Breast epithelium (tissue), 4 donors: ENCODE measurements at regions not wholly inside any gene's neighbourhood (a gene's known extent, or its start where the extent isn't known, plus 50 kb on each side); places are given as distances from the start of the nearest gene placed in this dataset.

Source experiments
- DNase-seq, 2 donors: peaks; one replicate each; pipeline ENCODE4 v3.0.0-alpha.2; 2019; ENCODE audit warnings: low spot score in 2 of 2
- H3K27ac ChIP-seq, 2 donors: fragments of 200-600 bp; sonication (generic) in 1 of 2; one replicate each; pipeline ENCODE4 v1.5.1; 2016 to 2019; ENCODE audit warnings: mild to moderate bottlenecking in 1 of 2
- H3K27me3 ChIP-seq, 2 donors: fragments of 200-600 bp; sonication (generic) in 1 of 2; one replicate each; pipeline versions ENCODE4 v1.5.1 to v1.6.0; 2017 to 2019; ENCODE audit warnings: control low read depth in 1 of 2, mild to moderate bottlenecking in 1 of 2
- H3K36me3 ChIP-seq: fragments of 200-600 bp; one replicate; pipeline ENCODE4 v1.5.1; 2019
- H3K4me1 ChIP-seq, 2 donors: fragments of 200-600 bp; sonication (generic); one replicate each; pipeline ENCODE4 v1.5.1; 2016 to 2019; ENCODE audit warnings: control low read depth in 1 of 2
- H3K4me3 ChIP-seq, 3 donors: fragments of 200-600 bp; sonication (generic); 1 replicate in 2 of 3; 2 replicates in 1 of 3; pipeline ENCODE4 v1.5.1; 2016 to 2019; ENCODE audit warnings: mild to moderate bottlenecking in 3 of 3, moderate library complexity in 2 of 3
- H3K9me3 ChIP-seq, 2 donors: fragments of 200-600 bp; sonication (generic) in 1 of 2; one replicate each; pipeline ENCODE4 v1.5.1; 2016 to 2019; ENCODE audit warnings: control low read depth in 1 of 2
- CTCF ChIP-seq, 3 donors: fragments of 450-650 bp; IDR thresholded peaks; one replicate each; pipeline ENCODE4 v1.5.1; 2016 to 2017; ENCODE audit warnings: antibody characterized with exemption in 3 of 3, mild to moderate bottlenecking in 3 of 3, moderate library complexity in 3 of 3
- POLR2A ChIP-seq: fragments of 450-650 bp; IDR thresholded peaks from one replicate; pipeline ENCODE4 v1.6.1; 2016; ENCODE audit warnings: antibody characterized with exemption, mild to moderate bottlenecking, moderate library complexity
- POLR2AphosphoS5 ChIP-seq, 3 donors: sonication (generic); formaldehyde crosslinking; IDR thresholded peaks; one replicate each; pipeline ENCODE4 v1.6.1; 2017; ENCODE audit warnings: antibody characterized with exemption in 3 of 3
- intact Hi-C: fragments of 100-400 bp; cut with DNase I; formaldehyde crosslinking; loops from one replicate; pipeline ENCODE4 v1.15.1; 2023; ENCODE audit warnings: low total_unique reads

DNA sequence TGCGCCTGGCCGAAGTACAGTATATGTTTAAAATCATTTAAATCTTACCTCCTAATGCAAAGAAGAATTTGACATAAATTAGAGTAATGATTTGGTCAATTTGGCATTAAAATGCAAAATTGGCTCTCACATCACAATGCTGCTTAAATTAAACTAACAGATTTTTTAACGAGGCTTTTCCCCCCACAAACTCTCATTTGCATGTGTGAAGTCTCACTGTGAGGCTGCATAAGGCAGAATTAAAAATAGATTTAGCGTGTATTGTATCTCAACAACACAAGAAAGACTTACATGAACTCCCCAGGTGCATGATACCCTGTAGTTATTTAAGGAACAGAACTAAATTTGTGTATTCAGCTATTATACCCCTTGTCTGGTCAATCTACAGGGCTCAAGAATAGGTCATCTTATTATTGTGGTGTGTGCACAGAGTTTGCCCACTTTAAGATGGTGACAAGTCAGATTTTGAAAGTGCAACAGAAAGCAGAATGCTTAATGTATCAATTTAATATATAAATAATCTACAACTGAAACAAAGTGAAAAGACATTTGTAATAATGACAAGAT is 897.9 kb downstream of the EPHA3 start:
- Histone ChIP-seq H3K27ac (no peak overlapping the region), H3K27me3 (no peaks in the 10 kb centered on the region), H3K4me1 (no peaks in the 10 kb centered on the region), H3K4me3 (no peak overlapping the region), H3K36me3 (no peaks in the 10 kb centered on the region), H3K9me3 (no peaks in the 10 kb centered on the region)
- no peak for DNase-seq
- no peak for TF ChIP-seq POLR2A
- intact Hi-C loops = no loop called here

DNA sequence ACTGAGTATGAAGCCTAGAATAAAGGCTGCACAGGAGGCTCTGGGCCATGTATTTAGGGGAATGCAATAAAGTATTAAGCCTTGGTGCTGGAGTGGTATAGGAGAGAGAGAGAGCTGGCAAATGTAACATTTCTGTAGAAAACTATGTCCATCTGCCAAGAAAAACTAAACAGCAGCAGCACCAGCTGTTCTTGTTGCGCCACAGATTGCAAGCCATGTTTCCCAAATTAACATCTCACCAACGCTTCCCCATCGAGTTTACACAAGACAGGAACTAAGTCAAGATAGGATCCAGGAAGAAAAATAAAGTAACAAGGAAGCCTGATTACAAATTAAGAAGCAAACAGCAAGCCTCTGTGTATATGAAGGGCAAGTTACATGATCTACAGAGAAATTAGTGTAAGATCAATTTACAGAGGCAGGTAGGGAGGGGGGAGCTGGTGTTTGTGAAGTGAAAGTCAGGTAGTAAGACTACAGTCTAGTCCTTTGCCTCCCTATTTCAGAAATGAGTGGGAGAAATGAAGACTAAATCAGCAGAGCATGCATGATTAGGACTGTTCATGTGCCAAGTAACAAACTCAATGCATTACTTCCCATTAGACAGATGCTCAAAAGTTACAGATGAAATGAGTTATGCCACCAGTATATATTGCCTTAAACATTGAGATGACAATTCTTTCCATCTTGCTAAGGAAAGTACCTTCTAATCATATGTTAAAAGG is 900.5 kb downstream of the EPHA3 start:
- TF ChIP-seq POLR2AphosphoS5 (IDR thresholded peaks at IDR 0.05) (no peak), POLR2A (no peak)
- DNase-seq = no peak
- Histone ChIP-seq H3K36me3 (no peaks in the 10 kb centered on the region), H3K9me3 (no peaks in the 10 kb centered on the region), H3K27me3 (no peaks in the 10 kb centered on the region), H3K4me3 (no peak overlapping the region), H3K4me1 (no peaks in the 10 kb centered on the region), H3K27ac (no peak overlapping the region)
- intact Hi-C loops = no loop called here

GRCh38 chr3:90010341-90010740 is 902.9 kb downstream of the EPHA3 start:
- Histone ChIP-seq H3K4me3 (no peak overlapping the region), H3K4me1 (no peaks in the 10 kb centered on the region), H3K9me3 (no peaks in the 10 kb centered on the region), H3K27ac (no peak overlapping the region), H3K36me3 (no peaks in the 10 kb centered on the region), H3K27me3 (no peaks in the 10 kb centered on the region)
- intact Hi-C loops = no loop called here
- TF ChIP-seq POLR2A = no peak
- TF ChIP-seq CTCF (IDR thresholded peaks at IDR 0.05) = no peak
- TF ChIP-seq POLR2AphosphoS5 (IDR thresholded peaks at IDR 0.05) = no peak
- no peak for DNase-seq

DNA sequence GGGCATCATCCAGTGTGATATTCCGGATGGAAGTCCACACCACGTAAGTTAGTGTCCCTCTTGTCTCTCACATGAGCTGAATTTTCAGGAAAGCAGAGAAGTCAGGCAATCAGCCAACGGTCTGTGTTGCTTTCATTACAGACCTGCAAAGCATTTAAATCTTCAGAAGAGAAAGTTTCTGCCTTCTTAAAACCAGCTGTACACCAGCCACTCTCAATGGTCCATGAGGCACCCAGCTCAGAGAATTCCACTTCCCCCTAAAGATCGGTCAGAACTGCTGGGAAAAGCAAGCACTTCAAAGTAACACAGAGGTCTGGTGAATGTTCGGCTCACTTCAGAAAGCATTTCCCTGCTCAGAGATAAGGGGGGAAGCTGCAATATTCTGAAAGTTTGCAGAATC is 903.7 kb downstream of the EPHA3 start:
- DNase-seq = no peak
- Histone ChIP-seq H3K36me3 (no peaks in the 10 kb centered on the region), H3K27ac (no peak overlapping the region), H3K27me3 (no peaks in the 10 kb centered on the region), H3K4me3 (no peak overlapping the region), H3K4me1 (no peaks in the 10 kb centered on the region), H3K9me3 (no peaks in the 10 kb centered on the region)
- TF ChIP-seq CTCF (IDR thresholded peaks at IDR 0.05) (no peak), POLR2A (no peak), POLR2AphosphoS5 (IDR thresholded peaks at IDR 0.05) (no peak)
- intact Hi-C loops = no loop called here

- Histone ChIP-seq H3K27ac (no peak overlapping the region), H3K4me3 (no peak overlapping the region), H3K4me1 (no peaks in the 10 kb centered on the region), H3K27me3 (no peaks in the 10 kb centered on the region), H3K9me3 (no peaks in the 10 kb centered on the region), H3K36me3 (no peaks in the 10 kb centered on the region)
- DNase-seq = no peak
- intact Hi-C loops = no loop called here
- TF ChIP-seq POLR2A (no peak), CTCF (IDR thresholded peaks at IDR 0.05) (no peak), POLR2AphosphoS5 (IDR thresholded peaks at IDR 0.05) (no peak)
Observed at GRCh38 chr3:90011596-90011995, 904.2 kb downstream of the EPHA3 start.

DNA sequence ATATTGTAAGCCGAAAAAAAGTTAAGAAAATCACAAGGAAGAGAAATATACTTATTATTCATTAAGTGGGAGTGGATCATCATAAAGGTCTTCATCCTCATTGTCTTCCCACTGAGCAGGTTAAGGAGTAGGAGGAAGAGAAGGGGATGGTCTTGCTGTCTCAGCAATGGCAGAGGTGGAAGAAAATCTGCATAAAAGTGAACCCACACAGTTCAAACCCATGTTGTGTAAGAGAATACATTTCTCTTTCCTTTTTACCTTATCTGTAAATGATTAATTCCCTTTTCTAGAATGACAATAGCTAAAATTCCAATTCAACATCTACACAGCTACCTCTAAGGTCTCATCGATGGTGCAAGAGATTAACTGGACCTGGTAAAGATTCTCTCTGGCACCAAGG is 904.6 kb downstream of the EPHA3 start:
- H3K27ac ChIP-seq = no peak overlapping the region
- TF ChIP-seq CTCF (IDR thresholded peaks at IDR 0.05) = no peak
- TF ChIP-seq POLR2A = no peak
- no peak for TF ChIP-seq POLR2AphosphoS5 (IDR thresholded peaks at IDR 0.05)
- H3K36me3 ChIP-seq = no peaks in the 10 kb centered on the region
- no peaks in the 10 kb centered on the region for H3K9me3 ChIP-seq
- intact Hi-C loops = no loop called here
- DNase-seq = no peak
- H3K27me3 ChIP-seq = no peaks in the 10 kb centered on the region
- no peaks in the 10 kb centered on the region for H3K4me1 ChIP-seq
- H3K4me3 ChIP-seq = no peak overlapping the region
